ENCODE measurements at regions not wholly inside any gene's neighbourhood (a gene's known extent, or its start where the extent isn't known, plus 50 kb on each side); places are given as distances from the start of the nearest gene placed in this dataset.

DNA sequence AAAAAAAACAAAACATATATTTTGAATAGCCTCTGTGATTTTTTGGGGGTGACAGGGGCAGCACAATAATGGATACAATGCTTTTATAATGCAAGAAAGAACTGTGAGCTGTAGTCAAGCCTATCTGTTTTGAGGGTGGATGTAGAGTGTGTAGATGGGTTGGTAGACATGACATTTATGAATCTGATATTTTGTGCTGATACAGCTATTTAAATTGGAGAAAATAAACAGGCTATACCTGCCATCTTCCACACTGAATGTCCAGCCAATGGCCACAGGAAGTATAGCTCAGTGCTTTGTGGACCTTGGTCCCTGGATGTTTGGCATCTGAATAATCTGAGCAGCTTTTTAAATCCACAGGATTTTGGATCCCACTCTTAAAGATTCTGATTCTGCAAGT lies 175.0 kb downstream of the NEDD1 start:
- DNase-seq: no peak

DNA sequence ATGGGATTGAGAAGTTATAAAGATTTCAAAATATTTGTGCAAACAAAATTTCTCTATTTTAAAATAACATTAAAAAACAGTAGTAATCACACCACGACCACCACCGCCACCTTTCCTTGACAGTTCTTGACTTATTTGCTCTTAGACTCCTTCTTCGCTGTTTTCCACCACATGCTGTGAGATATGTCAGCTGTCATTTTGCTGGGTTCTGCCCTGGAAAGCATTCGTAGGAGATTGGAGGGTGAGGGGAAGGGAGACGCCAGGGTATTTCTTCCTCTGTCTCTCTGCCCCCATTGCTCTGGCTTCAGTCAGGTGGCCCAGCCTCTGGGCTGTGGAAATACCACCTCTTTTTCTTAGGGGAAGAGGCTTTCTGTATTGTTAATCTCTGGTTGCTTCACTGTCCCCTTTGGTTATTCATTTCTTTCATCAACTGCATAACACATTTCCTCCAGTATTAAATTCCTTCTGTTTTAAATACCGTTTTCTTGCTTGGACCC lies 186.2 kb downstream of the NEDD1 start:
- DNase-seq: no peak

DNA sequence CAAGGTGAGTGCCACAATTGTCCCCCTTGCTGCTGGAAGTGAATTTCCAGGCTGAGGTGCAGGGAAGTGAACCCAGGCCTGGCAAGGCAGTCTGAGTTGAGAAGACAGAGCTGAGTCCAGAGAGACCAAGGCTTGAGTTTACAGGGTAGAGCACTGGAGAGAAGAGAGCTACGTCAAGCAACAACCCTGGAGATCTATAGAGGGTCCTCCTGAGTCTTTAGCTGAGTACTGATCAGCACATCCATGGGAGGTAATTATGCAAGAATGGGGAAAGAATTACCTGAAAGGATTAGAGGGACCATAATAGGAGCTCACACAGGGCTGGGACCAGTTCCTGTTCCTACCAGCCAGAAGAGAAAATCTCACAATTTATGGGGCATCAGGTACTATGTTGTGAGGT lies 190.7 kb downstream of the NEDD1 start:
- no peak for DNase-seq

DNA sequence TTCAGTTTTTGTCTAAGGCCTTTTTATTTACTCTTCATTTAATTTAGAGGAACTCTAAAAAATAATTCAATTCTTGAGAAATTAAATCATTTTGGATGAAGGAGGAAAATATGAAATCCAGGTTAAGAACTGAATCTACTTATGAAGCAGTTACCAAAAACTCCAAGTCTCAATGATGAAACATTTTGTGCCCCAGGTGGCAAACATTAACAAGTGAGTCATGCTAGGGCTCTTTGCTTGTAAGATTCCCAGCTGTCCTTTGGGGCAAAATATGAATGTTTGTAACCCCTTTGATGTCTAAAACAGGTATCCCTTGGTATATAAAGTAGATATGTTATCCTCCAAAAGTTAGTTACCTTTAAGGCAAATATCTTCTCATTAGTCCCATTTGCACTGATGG lies 202.4 kb downstream of the NEDD1 start:
- no peak for DNase-seq

DNA sequence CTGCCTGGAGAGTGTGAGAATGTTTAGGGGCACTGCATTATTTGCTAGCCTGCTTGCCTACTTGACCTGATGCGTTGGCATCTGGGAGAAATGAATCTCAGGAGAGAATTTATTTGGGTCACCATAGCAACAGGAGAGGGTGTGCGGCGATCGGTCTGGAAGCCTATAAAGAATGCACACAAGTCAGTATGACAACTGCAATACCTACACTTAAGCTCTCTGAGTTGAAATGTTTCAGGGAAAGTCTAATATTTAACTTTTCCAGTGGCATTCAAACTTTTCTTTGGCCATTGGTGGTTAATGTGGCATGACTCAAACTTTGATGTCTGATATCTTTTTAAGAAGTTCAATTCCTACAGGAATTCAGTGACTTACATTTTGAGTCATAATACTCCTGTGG lies 205.1 kb downstream of the NEDD1 start:
- DNase-seq: no peak

DNA sequence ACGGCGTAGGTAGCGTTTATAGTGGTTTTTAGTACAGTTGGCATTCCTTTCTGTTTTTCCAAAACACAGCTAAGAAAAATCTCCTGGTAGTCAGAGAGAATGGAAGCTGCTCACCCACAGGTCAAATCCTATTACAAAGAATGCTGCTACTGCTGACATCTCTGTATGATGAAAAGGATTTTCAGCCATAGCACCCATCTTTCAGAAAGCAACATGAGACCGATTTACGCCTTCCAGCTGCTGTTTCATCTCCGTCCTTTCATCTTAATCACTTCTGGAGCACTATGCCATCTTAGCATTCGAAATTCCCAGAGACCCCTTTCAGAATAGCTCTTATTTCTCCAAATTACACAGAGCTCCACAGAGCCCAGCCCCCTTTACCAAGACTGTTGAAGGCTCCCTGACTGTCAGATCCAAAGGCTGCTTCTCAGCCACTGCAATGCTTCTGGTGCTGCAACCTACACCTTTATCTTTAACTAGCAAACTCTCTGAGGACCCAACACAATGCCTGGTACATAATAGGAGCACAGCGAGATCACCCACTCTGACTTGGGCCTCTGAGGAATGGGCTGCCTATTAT lies 211.8 kb downstream of the NEDD1 start:
- DNase-seq: no peak

DNA sequence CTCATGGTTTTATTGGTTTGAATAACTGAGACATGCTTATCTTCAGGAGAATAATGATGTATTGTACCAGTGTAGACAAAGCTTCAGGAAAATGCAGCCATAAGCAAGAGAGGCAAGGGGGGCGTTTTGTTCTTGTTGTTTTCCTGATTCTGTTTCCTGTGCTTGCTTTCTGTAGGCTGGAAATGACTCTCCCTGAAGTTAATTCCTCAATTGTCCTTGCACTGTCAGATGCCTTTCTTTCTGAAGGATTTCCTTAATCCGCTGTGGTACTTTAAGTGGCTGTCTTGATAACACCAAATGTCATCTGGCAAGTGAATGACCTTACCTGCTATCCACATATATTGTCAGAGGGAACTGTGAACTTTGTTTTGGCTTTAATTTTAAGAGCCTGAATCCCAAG lies 220.0 kb downstream of the NEDD1 start:
- DNase-seq: no peak

DNA sequence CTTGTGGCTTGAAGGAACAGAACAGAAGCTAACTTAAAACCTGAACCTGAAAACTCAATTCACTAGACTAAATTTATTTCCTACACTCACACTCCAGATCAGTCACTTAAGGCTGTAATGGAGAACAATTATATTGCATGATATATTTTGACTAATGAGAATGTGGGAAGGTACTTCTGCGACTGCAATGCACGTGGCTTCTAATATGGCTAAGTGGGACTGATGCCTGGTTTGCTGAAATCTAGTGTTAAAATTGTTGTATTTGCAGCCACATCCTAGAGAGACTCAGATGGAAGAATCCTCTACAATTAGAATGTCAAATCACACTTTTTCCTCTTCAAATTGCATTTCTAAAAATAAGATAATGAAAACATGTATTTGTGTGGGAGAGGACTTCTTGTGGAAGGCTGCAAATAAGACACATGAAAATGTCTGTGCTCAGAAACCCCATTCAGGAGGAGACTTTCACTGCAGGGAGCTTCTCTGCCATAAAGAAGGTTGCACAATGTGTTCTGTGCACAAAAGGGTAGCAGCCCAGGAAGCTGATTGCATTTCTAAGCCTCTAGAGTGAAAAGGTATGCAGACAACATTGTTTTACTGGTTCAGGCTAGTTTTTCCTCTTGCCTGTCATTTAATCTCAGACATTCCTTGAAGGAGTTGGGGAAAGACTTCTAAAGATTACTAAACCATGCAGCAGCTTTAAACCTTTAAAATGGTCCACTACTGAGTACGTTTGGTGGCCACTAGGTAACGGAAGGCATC lies 224.3 kb downstream of the NEDD1 start:
- DNase-seq: no peak

DNA sequence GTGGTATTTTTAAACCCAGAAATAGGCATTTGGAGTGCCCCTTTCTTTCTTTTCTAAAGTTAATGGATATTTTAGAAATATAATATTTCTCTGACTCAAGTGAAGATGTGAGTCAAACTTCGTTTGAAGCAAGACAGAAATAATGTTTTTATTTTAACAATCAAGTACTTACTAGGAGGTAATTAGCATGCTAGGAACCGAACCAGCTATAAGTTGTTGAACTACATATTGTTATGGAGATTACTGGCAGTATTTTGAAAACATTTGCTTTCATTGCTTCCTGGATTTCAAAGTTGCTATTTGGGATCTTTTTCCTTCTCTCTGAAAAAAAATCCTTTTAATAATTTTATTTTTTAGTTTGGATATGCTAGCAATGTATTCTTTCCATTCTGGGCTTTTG lies 225.2 kb downstream of the NEDD1 start:
- DNase-seq: no peak

DNA sequence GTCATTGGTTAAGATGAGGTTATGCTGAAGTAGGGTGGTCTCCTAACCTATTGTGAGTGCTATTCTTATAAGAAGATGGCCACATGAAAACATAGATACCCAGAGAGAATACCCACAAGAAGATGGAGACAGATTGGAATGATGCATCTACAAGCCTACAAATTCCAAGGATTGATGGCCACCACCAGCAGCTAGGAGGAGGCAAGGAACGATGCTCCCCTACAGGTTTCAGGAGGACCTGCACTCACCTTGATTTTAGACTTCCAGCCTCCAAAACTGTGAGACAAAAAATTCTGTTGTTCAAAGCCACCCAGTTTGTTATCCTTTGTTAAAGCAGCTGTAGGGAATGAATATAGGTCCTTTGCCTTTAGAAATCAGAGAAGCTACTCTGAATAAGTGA lies 227.4 kb downstream of the NEDD1 start:
- DNase-seq: no peak

DNA sequence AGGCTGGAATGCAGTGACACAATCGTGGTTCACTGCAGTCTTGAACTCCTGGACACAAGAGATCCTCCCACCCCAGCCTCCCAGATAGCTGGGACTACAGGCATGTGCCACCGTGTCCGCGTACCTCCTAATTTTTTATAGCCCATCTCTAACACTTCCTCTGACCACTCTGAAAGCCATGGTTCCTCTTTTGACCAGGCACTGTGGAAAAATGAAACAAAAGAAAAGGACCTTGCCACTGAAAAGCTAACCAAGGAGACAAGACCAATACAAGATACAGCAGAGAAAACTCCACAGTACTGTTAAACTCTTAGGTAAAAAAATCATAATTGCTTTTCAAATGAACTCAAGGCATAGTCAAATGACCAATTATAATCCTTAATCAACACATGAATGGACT lies 233.3 kb downstream of the NEDD1 start:
- DNase-seq: no peak

DNA sequence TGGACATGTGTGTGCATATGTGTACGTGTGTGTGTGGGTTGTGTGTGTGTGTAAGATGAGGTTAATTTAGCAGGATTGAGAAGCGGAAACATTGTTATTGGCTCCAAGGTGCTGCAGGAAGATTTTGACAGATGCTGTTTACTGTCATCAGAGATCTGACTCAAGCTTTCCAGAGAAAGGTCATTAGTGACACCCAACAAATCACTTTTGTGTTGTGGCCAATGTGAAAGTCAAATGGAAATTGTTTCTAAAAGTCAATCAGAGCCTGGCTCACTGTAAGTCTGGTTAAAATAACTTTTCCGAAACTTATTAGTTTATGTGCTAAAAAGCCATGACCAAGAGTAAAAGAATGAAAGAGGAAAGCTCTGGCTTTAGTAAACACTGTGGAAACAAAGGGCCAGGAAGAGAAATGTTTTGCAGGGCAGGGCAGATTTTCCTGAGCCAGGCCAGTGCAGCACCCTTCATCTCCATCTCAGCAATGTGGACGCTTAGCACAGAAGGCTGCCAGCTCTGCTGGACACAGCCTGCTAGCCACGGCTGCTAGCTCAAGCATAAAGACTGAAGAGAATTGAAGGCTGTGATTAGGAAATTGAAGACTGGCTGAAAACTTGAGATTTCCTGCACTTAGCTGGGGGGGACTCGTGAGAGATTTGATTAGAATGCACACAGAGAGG lies 235.8 kb downstream of the NEDD1 start:
- DNase-seq: peak in 5 of 56 donors; percentile 2 to 13 (median 7)

DNA sequence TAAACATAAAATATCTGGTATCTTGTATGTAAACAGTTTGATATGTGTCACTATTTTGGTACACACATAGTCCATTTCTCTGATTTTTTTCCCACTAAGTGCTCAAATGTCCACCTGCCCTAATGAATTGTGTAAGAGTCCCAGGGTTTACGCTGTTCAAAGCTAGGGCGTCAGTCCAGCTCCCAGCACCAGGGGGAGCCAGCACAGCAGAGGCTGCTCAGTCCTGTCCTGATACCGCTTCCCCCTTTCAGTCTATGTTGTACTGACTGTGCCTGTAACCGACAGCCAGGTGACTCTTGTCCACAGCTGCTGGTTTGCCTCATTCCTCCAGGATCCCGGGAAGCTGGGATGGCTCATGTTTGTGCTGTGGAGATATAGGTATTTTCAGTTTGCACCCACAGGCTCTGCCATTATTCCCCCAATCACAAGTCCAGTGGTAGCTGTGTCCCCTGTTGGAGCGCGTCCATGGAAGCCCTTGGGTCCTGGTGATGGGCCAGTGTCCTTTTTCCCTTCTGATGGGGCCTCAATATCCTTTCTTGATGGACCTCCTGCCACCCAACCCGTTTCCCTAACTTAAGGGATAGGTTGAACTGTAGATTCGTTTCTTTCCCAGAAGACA lies 242.0 kb downstream of the NEDD1 start:
- peak in 25 of 56 donors; percentile 1 to 72 (median 23) for DNase-seq

DNA sequence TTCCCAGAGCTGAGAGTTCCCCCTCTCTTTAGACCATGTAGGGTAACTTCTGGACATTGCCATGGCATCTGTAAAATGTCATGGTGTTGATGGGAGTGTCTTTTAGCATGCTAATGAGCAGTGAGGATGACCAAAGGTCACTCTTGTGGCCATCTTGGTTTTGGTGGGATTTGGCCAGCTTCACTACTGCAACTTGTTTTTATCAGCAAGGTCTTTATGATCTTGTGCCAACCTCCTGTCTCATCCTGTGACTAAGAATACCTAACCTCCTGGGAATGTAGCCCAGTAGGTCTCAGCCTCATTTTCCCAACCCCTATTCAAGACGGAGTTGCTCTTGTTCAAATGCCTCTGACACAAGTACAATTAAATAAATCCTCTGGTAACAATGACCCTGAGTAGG lies 244.4 kb downstream of the NEDD1 start:
- DNase-seq: no peak

DNA sequence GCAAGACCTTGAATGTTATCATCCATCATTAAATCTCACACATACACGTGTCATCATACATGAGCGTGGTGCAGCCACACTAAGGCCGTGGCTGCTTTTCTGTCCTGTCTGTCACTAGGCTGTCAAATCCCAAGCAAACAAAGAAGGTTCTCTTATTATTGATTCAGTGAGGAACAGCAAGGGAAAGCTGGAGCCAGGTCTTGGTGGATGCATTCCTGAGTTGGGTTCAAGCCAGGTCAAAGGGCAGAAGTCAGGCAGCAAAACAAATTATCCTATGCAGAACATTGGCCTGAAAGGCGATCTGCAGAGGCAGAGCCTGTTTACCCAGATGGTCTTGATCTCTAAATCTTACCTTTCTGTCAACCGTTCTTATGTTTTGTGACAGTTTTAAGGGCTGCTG lies 252.3 kb downstream of the NEDD1 start:
- no peak for DNase-seq

DNA sequence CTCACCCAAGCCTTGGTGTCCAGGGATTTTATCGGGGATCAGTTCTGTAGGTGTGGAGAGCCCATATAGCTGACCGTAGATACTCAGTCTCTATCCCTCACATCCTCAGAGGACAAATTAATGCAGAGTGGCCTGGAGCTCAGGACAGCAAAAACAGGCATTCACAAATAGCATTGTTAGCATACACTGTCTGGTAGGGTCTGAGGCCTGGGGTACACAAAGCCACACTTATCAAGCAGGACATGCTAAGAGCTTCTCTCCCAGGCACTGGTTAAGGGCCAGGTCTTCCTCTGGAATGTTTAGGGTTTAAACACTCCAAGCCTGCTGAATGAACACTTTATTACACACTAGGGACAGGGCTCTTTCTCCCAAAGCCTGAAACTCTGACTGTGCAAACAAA lies 253.2 kb downstream of the NEDD1 start:
- DNase-seq: no peak

DNA sequence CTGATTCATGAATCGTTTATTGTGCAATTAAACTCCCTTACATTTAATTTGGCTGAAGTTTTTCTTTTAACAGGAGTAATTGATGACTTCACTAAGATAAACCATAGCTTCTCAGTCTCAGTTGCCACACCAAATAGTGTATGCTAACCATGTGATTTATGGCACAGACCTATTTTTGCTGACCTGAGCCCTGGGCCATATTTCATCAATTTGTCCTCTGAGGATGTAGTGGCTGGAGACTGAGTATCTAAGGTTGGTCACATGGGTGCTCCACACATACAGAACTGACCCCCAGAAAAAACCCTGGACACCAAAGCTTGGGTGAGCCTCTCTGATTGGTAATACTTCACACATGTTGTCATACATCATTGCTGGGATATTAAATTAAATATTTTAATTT lies 255.1 kb downstream of the NEDD1 start:
- DNase-seq: no peak

DNA sequence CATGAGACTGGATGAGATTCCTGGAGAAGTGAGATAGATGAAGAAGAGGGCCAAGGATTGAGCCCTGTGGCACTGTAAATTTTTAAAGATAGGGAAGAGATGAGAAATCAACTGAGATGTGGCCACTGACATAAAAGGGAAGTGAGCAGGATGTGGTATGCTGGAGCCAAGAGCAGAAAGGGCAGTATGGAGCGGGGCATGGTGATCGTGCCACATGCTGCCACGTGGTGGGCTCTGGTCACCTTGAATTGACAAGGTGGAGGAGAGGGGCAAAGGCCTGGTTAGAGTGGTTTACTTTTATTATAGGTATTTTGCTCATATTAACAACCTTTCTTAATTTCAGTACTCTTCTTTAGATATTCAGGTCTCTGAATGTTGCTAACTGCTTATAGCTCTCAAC lies 257.9 kb downstream of the NEDD1 start:
- DNase-seq: no peak

DNA sequence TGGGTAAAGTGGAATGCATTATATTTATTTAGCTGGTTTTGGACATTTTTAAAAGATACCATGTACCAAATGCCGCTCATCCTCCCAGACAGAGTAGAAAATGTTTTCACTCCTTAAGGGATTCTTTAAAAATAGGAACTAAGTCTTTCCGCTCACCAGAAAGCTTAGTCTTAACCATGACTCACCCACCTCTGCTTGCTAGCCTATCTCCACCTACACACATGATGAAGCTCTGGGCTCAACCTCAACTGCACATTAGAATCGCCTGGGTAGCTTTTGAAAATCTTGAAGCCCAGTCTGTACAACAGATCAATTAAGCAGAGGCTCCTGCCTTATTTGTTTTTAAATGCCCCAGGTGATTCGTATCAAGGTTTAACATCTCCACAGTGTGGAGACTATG lies 260.5 kb downstream of the NEDD1 start:
- DNase-seq: peak in 5 of 56 donors; percentile 5 to 27 (median 7)

DNA sequence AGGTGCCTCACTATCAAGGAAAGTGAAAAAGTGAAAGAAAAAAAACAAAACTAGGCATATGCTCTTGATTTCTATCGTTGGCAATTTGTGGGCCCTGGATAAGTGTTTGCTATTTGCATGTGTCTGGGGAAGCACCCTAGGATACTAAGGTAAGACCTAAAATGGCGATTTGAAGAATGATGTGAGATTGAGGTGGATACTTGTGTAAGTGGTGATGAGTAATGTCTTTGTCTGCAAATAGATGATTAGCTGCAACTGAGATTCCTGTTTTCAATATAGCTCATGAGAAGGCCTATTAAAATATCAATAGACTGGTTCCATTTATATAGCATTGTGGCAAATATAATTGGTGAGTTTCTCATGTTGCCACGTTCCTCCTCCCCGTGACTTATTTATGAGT lies 261.7 kb downstream of the NEDD1 start:
- no peak for DNase-seq

DNA sequence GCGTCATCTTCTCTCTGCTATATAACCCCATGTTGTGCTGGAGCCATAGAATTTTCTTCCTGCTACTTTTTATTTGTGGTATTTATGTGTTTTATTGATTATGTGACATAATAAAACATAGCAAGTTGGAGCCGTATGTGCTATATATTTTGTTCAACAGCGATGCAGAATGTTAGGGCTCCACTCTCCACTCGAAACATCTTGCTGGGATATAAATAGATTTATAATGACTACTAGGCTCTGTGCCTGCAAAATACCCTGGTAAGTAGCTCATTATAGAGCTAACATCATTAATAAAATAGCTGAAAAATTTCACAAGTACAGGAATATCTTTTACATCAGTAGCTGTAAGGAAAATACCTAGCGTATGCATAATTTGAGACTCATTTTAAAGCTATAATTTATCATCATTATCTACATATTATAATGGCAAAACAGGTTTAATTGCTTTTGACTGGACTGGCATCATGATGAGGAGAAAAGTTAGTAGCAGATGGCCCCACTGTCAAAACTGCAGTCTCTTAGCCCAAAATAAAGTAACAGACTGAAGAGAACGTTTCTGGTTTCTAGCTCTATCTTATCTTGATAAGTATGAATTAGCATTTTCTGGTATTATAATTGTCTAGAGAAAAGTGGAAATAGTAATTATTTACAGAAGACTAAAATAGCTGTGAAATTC lies 263.0 kb downstream of the NEDD1 start:
- DNase-seq: no peak
